ENCODE measurements at regions not wholly inside any gene's neighbourhood (a gene's known extent, or its start where the extent isn't known, plus 50 kb on each side); places are given as distances from the start of the nearest gene placed in this dataset.
A peak's percentile ranks its signal among the peaks of the same experiment; 100 is the strongest.

GRCh38 chr9:28747351-28747985 is 1174.2 kb upstream of the C9orf72 start:
- DNase-seq = no peak
- TF ChIP-seq GATA1 (IDR thresholded peaks at IDR 0.05; ENCODE audit: low read depth, low read length) = no peak
- no peak for TF ChIP-seq POLR2A (IDR thresholded peaks at IDR 0.05; ENCODE audit: low read length)

DNA sequence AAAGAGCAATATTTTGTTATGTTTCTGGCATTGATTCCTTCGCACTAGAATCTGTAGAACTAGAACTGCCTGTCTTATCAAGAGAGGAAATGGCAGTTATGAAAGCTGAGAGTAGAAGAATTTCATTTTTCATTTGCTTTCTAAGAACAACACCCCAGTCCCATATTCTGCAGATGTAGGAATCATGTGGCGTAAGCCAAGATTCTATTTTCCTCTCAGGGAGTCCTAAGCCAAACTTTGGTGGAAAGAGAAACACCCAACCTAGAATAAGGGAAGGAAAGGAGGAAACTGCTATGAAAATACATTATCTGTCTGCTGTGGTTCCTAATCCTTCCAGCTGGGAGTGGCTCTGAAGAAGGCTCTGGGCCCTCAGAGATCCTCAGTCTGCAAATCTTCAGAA is 1176.9 kb upstream of the C9orf72 start:
- TF ChIP-seq POLR2A (IDR thresholded peaks at IDR 0.05; ENCODE audit: low read length) (no peak), GATA1 (IDR thresholded peaks at IDR 0.05; ENCODE audit: low read depth, low read length) (no peak)
- DNase-seq = no peak

DNA sequence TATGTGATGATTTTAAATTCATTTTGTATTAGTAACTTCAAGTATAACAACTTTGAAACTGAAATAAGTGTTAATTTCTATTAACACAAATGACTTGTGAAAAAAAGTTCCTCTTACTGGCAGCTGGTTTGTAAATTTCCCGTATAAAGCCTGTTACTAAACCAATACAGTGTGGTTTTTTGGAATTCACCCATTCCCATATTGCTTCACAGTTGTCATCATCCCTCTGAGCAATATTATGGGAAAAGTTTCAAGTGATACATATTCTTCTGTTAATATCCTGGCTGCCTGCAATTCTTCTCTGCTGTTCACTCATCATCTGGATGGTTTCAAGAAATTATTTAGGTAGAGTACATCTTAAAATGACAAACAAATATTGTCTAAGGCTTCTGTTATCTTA is 1185.1 kb upstream of the C9orf72 start:
- no peak for DNase-seq
- TF ChIP-seq GATA1 (IDR thresholded peaks at IDR 0.05; ENCODE audit: low read depth, low read length) (no peak), POLR2A (IDR thresholded peaks at IDR 0.05; ENCODE audit: low read length) (no peak)

DNA sequence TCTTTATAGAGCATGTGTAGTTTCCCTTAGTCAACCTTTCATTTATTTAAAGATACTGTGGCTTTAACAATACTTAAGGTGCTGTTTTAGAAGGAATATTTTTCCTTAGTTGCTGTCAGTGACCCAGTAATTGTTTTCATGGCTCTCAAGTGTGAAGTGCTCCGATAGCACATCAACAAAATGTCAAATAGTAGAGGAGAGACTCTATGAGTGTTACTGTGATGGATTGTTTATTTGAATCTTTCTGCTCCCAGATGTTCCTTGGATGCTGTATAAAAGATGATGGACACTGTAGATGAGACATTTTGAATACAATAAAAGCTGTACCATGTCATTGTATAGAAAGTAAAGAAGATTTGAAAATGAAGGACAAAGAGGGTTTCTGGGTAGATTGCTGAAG is 1185.7 kb upstream of the C9orf72 start:
- TF ChIP-seq POLR2A (IDR thresholded peaks at IDR 0.05; ENCODE audit: low read length) = no peak
- no peak for TF ChIP-seq GATA1 (IDR thresholded peaks at IDR 0.05; ENCODE audit: low read depth, low read length)
- no peak for DNase-seq

DNA sequence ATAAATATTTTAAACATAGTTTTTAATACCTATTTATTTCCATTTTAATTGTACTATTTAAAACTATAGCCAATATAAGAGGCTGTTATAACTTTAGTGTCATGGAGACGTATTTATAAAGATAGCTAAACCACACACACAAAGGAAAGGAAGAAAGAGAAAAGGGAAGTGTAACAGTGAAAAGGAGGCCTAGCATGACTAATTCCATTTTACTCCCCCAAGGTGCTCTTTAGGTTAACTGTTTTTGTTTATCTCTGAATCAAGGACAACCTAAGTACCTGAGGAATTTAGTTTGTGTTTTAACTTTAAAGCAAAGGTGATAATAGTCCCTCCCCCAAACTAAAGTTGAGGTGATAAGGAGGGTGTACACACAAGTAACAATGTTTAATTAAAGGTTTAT is 1188.9 kb upstream of the C9orf72 start:
- no peak for TF ChIP-seq POLR2A (IDR thresholded peaks at IDR 0.05; ENCODE audit: low read length)
- TF ChIP-seq GATA1 (IDR thresholded peaks at IDR 0.05; ENCODE audit: low read depth, low read length) = no peak
- DNase-seq = no peak

DNA sequence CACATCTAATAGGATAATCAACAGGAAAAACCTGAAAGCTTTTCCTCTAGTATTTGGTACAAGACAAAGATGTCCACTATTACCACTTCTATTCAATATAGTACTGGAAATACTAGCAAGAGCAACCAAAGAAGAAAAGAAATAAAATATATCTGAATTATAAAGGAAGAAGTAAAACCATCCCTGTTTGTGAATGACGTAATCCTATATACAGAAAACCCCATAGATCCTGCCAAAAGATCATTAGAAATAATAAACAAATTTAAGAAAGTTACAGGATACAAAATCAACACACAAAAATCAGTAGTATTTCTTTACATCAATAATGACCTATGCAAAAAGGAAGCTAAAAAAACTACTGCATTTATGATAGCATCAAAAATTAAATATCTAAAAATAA is 1191.3 kb upstream of the C9orf72 start:
- DNase-seq = no peak
- TF ChIP-seq GATA1 (IDR thresholded peaks at IDR 0.05; ENCODE audit: low read depth, low read length) (no peak), POLR2A (IDR thresholded peaks at IDR 0.05; ENCODE audit: low read length) (no peak)

GRCh38 chr9:28770226-28770625 is 1196.9 kb upstream of the C9orf72 start:
- no peak for DNase-seq
- TF ChIP-seq POLR2A (IDR thresholded peaks at IDR 0.05; ENCODE audit: low read length) = no peak
- no peak for TF ChIP-seq GATA1 (IDR thresholded peaks at IDR 0.05; ENCODE audit: low read depth, low read length)

GRCh38 chr9:28770827-28771226 is 1197.5 kb upstream of the C9orf72 start:
- no peak for TF ChIP-seq GATA1 (IDR thresholded peaks at IDR 0.05; ENCODE audit: low read depth, low read length)
- no peak for TF ChIP-seq POLR2A (IDR thresholded peaks at IDR 0.05; ENCODE audit: low read length)
- no peak for DNase-seq

- peak; percentile 12 to 45 for DNase-seq
- TF ChIP-seq POLR2A (IDR thresholded peaks at IDR 0.05; ENCODE audit: low read length) (no peak), GATA1 (IDR thresholded peaks at IDR 0.05; ENCODE audit: low read depth, low read length) (no peak)
Measured at GRCh38 chr9:28774433-28775235, 1201.4 kb upstream of the C9orf72 start.

- no peak for DNase-seq
Measured at GRCh38 chr9:28779243-28779642, 1206.0 kb upstream of the C9orf72 start.

GRCh38 chr9:28781481-28781880 is 1208.2 kb upstream of the C9orf72 start:
- TF ChIP-seq POLR2A (IDR thresholded peaks at IDR 0.05; ENCODE audit: low read length) (no peak), GATA1 (IDR thresholded peaks at IDR 0.05; ENCODE audit: low read depth, low read length) (no peak)
- DNase-seq = no peak

More at GRCh38 chr9:28779243-28779642, 1206.0 kb upstream of the C9orf72 start:
- TF ChIP-seq GATA1 (IDR thresholded peaks at IDR 0.05; ENCODE audit: low read depth, low read length) (no peak), POLR2A (IDR thresholded peaks at IDR 0.05; ENCODE audit: low read length) (no peak)

GRCh38 chr9:28782630-28783029 is 1209.3 kb upstream of the C9orf72 start:
- no peak for DNase-seq
- TF ChIP-seq POLR2A (IDR thresholded peaks at IDR 0.05; ENCODE audit: low read length) = no peak
- no peak for TF ChIP-seq GATA1 (IDR thresholded peaks at IDR 0.05; ENCODE audit: low read depth, low read length)

DNA sequence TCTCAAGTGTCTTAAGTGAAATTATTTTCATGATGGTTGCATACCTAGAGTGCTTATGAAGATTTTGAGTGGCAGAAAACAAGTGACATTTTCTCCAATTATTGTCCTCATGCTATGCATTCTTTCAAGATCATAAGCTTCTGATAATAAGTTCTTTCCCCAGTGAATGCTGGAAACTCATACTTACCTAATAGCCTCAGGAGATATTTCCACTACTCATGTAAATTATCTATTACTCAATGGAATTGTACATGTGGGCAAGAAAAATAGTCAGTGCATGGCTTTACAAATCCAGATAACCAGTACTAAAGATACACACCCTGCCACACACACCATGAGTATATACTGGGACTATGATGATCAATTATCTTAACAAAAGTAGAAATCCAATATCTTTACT is 1219.4 kb upstream of the C9orf72 start:
- TF ChIP-seq POLR2A (IDR thresholded peaks at IDR 0.05; ENCODE audit: low read length) (no peak), GATA1 (IDR thresholded peaks at IDR 0.05; ENCODE audit: low read depth, low read length) (no peak)
- DNase-seq = no peak

GRCh38 chr9:28799876-28800275 is 1226.6 kb upstream of the C9orf72 start:
- no peak for TF ChIP-seq POLR2A (IDR thresholded peaks at IDR 0.05; ENCODE audit: low read length)
- TF ChIP-seq GATA1 (IDR thresholded peaks at IDR 0.05; ENCODE audit: low read depth, low read length) = no peak
- DNase-seq = no peak

Data from erythroblast (primary cell).